ENCODE measurements at regions not wholly inside any gene's neighbourhood (a gene's known extent, or its start where the extent isn't known, plus 50 kb on each side); places are given as distances from the start of the nearest gene placed in this dataset.

GRCh38 chr4:127239902-127240763 lies 392.6 kb upstream of the INTU start:
- no TSS peak for BruUV-seq (replicated peaks)
- in situ Hi-C loops (cut with HindIII; ENCODE audit: extremely low pct_ligation_motif_present, low pct_unique_long_range_greater_than_20kb) = no loop called here
- CTCF ChIA-PET (ENCODE audit: low intra/inter-chr PET ratio, low total read pairs) = no interaction called here

More at GRCh38 chr4:127239902-127240763, 392.6 kb upstream of the INTU start:
- TF ChIP-seq ZHX1 (CRISPR knock-in tag; IDR thresholded peaks at IDR 0.05; ENCODE audit: low read depth) = no peak
- no peak for TF ChIP-seq ELF4 (CRISPR knock-in tag; IDR thresholded peaks at IDR 0.05; ENCODE audit: borderline replicate concordance)
- TF ChIP-seq ZNF674 (CRISPR knock-in tag; IDR thresholded peaks at IDR 0.05; ENCODE audit: low read depth) = no peak
- no peak for TF ChIP-seq ZNF556 (CRISPR knock-in tag; IDR thresholded peaks at IDR 0.05; ENCODE audit: borderline replicate concordance)
- no peak for TF ChIP-seq ETV5 (CRISPR knock-in tag; IDR thresholded peaks at IDR 0.05; ENCODE audit: borderline replicate concordance)
- no peak for TF ChIP-seq ZNF678 (CRISPR knock-in tag; IDR thresholded peaks at IDR 0.05)
- TF ChIP-seq ONECUT2 (CRISPR knock-in tag; IDR thresholded peaks at IDR 0.05) = no peak
- no peak for TF ChIP-seq CBFB (CRISPR knock-in tag; IDR thresholded peaks at IDR 0.05)
- no peak for TF ChIP-seq SIN3A (IDR thresholded peaks at IDR 0.05; ENCODE audit: borderline replicate concordance, low read depth, low read length)
- no peak for TF ChIP-seq MAFF (IDR thresholded peaks at IDR 0.05; ENCODE audit: low read depth, low read length)
- no peak for TF ChIP-seq ELK4 (CRISPR knock-in tag; IDR thresholded peaks at IDR 0.05; ENCODE audit: borderline replicate concordance)
- TF ChIP-seq SNAPC2 (CRISPR knock-in tag; IDR thresholded peaks at IDR 0.05) = no peak
- TF ChIP-seq ZNF766 (CRISPR knock-in tag; IDR thresholded peaks at IDR 0.05; ENCODE audit: borderline replicate concordance) = no peak
- TF ChIP-seq RBM39 (IDR thresholded peaks at IDR 0.05; ENCODE audit: low read depth, low read length, poor library complexity, severe bottlenecking) = no peak
- TF ChIP-seq REL (CRISPR knock-in tag; conservative IDR thresholded peaks at IDR 0.05) = no peak
- TF ChIP-seq GLMP (CRISPR knock-in tag; IDR thresholded peaks at IDR 0.05; ENCODE audit: borderline replicate concordance) = no peak
- TF ChIP-seq GZF1 (CRISPR knock-in tag; IDR thresholded peaks at IDR 0.05) = no peak
- no peak for TF ChIP-seq ZNF709 (CRISPR knock-in tag; IDR thresholded peaks at IDR 0.05)
- TF ChIP-seq YY1 (IDR thresholded peaks at IDR 0.05; ENCODE audit: insufficient read depth, insufficient replicate concordance, low read depth, low read length) = no peak
- Histone ChIP-seq H2AFZ (ENCODE audit: low read length) (no peak overlapping the region), H3K9ac (ENCODE audit: insufficient read depth, low read depth, low read length) (no peak overlapping the region), H3K4me1 (ENCODE audit: insufficient read depth, low read length) (no peaks in the 10 kb centered on the region), H3K27ac (ENCODE audit: extremely low read length, insufficient read depth, low read length) (no peak overlapping the region), H3K27me3 (ENCODE audit: control insufficient read depth in 1 of 2, insufficient read depth in 2 of 2, low read length in 2 of 2) (no peaks in the 10 kb centered on the region), H3K4me3 (replicated peaks in 1 of 3; ENCODE audit: insufficient read depth in 1 of 3, low read depth in 2 of 3, low read length in 3 of 3) (no peak overlapping the region), H3K4me2 (ENCODE audit: low read depth, low read length) (no peak overlapping the region), H3K79me2 (ENCODE audit: insufficient read depth, low read length) (no peaks in the 10 kb centered on the region), H3K9me3 (ENCODE audit: low read length) (no peaks in the 10 kb centered on the region; the same call in 1 of the 2 replicates), H4K20me1 (ENCODE audit: insufficient read depth, low read length) (no peaks in the 10 kb centered on the region), H3K36me3 (replicated peaks in 1 of 2; ENCODE audit: control insufficient read depth in 1 of 2, insufficient read depth in 2 of 2, low read length in 2 of 2) (no peaks in the 10 kb centered on the region)
- ATAC-seq (no peak), FAIRE-seq (no peak), DNase-seq (ENCODE audit: low spot score) (no peak)
- POLR2A ChIA-PET = no interaction called here
- WGBS (ENCODE audit: low lambda C conversion rate) = 3% methylated on average over 7 of the region's 7 CpGs
- intact Hi-C loops (cut with micrococcal nuclease; ENCODE audit: unreplicated experiment) = no loop called here
